ENCODE measurements at regions not wholly inside any gene's neighbourhood (a gene's known extent, or its start where the extent isn't known, plus 50 kb on each side); places are given as distances from the start of the nearest gene placed in this dataset.

DNA sequence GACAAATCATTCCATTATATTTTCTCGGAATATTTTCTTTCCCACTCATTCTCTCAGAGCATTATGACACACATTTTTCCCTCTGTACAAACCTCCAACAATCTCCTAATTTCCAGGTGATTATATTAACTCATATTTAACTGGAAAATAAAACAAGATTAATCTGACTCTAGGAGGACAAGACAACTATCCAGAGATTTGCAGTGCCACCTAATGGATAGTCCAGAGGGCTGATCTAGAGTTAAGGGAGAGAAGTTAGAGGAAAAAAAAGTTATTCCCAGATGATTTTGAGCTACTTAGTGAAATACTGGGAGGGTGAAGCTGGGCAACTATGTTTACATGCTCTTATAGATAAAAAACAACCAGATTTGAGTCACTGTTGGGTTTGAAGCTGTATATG lies 161.7 kb downstream of the ALX1 start:
- no peaks in the 10 kb centered on the region for H3K4me1 ChIP-seq
- intact Hi-C loops (cut with DNase I; ENCODE audit: low total_unique reads): no loop called here
- H3K27me3 ChIP-seq: no peaks in the 10 kb centered on the region
- no peaks in the 10 kb centered on the region for H3K36me3 ChIP-seq
- H3K4me3 ChIP-seq: no peak overlapping the region
- TF ChIP-seq, protein P1, sequence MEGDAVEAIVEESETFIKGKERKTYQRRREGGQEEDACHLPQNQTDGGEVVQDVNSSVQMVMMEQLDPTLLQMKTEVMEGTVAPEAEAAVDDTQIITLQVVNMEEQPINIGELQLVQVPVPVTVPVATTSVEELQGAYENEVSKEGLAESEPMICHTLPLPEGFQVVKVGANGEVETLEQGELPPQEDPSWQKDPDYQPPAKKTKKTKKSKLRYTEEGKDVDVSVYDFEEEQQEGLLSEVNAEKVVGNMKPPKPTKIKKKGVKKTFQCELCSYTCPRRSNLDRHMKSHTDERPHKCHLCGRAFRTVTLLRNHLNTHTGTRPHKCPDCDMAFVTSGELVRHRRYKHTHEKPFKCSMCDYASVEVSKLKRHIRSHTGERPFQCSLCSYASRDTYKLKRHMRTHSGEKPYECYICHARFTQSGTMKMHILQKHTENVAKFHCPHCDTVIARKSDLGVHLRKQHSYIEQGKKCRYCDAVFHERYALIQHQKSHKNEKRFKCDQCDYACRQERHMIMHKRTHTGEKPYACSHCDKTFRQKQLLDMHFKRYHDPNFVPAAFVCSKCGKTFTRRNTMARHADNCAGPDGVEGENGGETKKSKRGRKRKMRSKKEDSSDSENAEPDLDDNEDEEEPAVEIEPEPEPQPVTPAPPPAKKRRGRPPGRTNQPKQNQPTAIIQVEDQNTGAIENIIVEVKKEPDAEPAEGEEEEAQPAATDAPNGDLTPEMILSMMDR (IDR thresholded peaks at IDR 0.05): no peak
- no peak for TF ChIP-seq POLR2A (IDR thresholded peaks at IDR 0.05)
- DNase-seq: no peak
- no peaks in the 10 kb centered on the region for H3K9me3 ChIP-seq
- H3K27ac ChIP-seq: no peak overlapping the region

DNA sequence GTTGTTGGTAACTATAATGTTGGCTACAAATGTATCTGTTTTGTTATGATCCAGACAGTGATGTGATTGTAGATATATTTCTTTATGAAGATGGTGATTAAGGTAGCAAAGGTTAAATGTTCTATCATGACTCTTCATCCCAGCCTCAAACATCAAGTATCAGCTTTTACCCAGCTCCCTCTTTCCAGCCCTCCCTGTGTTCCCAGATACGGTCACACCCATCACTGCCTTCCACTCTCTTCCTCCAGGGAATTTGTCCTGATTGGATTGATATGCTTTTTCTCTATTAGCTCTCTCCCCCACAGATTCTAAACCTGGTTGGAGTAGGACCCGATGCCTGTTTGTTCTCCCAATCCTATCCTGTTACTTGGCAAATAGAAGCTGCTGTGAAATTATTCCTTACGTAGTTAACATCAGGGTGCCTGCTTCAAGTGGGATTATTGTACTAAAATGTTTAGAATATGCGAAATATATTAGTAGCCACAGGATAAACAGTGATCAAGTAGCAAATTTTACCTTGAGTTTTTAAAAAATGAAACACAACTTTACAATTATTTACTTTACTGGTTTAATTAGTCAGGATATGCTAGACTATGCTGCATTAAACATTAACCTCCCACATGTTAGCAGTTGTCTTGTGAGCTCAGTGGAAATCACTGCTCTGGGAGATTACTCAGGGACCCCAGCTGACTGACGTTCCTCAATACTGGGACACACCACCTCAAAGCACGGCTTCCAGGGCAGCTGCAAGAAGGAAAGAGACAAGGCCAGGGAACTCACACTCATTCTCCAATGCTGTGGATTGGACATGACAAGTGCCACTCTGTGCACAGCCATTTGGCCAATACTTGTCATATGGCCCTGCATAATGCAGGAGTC lies 165.3 kb downstream of the ALX1 start:
- Histone ChIP-seq H3K27me3 (no peaks in the 10 kb centered on the region), H3K4me3 (no peak overlapping the region), H3K36me3 (no peaks in the 10 kb centered on the region), H3K9me3 (no peaks in the 10 kb centered on the region), H3K27ac (no peak overlapping the region), H3K4me1 (no peaks in the 10 kb centered on the region)
- no peak for TF ChIP-seq POLR2A (IDR thresholded peaks at IDR 0.05)
- TF ChIP-seq, protein P1 (IDR thresholded peaks at IDR 0.05): no peak
- no peak for DNase-seq
- intact Hi-C loops (cut with DNase I; ENCODE audit: low total_unique reads): no loop called here

DNA sequence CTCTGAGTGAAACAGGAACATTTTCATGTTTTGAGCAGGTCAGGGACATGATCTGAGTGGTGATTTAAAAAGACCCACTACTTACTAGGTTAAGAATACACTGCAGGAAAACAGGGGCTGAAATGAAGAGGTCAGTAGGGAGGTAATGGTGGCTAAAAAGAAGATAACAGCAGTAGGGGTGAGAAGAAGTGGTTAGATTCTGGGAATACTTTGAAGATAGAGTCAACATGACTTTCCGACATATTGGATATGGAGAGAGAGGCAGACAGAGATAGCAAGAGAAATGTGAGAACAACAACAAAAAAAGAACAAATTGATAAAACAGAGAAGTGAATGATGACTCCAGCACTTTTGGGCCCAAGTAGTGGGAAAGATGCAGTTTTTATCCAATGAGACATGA lies 168.0 kb downstream of the ALX1 start:
- DNase-seq: no peak
- Histone ChIP-seq H3K27me3 (no peaks in the 10 kb centered on the region), H3K4me3 (no peak overlapping the region), H3K9me3 (no peaks in the 10 kb centered on the region), H3K27ac (no peak overlapping the region), H3K4me1 (no peaks in the 10 kb centered on the region), H3K36me3 (no peaks in the 10 kb centered on the region)
- intact Hi-C loops (cut with DNase I; ENCODE audit: low total_unique reads): no loop called here
- TF ChIP-seq, protein P1 (IDR thresholded peaks at IDR 0.05): no peak
- no peak for TF ChIP-seq POLR2A (IDR thresholded peaks at IDR 0.05)

DNA sequence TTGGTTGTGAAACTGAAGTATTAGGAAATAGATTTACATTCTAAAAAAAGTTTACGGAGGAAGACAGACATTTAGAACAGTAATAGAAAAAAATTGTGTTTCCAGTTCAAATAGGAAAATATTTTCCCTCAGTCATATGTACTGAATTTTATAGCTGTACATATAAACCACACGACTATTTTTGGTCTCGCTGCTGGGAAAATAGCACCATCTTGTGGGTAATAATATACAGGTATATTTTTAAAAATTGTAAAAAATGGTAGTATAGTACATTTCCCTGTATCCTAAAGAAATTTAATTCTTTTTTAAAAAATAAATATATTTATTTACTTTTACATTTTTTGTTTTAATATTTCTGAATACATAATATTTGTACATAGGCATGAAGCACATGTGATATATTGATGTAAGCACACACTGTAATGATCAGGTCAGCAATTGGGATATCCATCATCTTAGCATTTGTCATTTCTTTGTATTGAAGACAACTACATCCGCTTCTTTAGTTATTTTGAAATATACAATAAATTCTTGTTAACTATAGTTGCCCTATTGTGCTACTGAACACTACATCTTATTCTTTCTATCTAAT lies 168.6 kb downstream of the ALX1 start:
- Histone ChIP-seq H3K27ac (no peak overlapping the region), H3K27me3 (no peaks in the 10 kb centered on the region), H3K4me1 (no peaks in the 10 kb centered on the region), H3K36me3 (no peaks in the 10 kb centered on the region), H3K9me3 (no peaks in the 10 kb centered on the region), H3K4me3 (no peak overlapping the region)
- TF ChIP-seq POLR2A (IDR thresholded peaks at IDR 0.05): no peak
- TF ChIP-seq, protein P1 (IDR thresholded peaks at IDR 0.05): no peak
- intact Hi-C loops (cut with DNase I; ENCODE audit: low total_unique reads): no loop called here
- no peak for DNase-seq

DNA sequence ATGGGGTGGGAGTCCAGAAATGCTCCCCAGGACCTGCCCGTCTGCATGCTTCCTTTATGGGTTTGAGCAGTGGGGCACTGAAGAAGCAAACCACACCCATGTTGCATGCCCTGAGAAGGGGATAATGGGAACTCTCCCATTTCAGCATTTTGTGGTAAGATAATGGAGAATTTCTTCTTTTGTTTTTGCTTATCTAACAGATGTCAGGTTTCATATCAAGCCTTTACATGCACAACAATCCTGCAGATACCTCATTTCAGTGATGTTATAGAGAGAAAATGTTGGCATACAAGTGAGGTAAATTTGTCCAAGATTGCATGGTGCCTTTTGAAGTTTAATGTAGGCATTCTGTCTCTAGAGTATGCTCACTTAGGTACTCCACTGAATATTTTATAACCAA lies 177.0 kb downstream of the ALX1 start:
- H3K4me1 ChIP-seq: no peaks in the 10 kb centered on the region
- H3K27ac ChIP-seq: no peak overlapping the region
- H3K27me3 ChIP-seq: no peaks in the 10 kb centered on the region
- DNase-seq: no peak
- TF ChIP-seq, protein P1 (IDR thresholded peaks at IDR 0.05): no peak
- TF ChIP-seq POLR2A (IDR thresholded peaks at IDR 0.05): no peak
- no peak overlapping the region for H3K4me3 ChIP-seq
- intact Hi-C loops (cut with DNase I; ENCODE audit: low total_unique reads): no loop called here
- H3K36me3 ChIP-seq: no peaks in the 10 kb centered on the region
- no peaks in the 10 kb centered on the region for H3K9me3 ChIP-seq
